HG02840 (cell line): ENCODE measurements at regions not wholly inside any gene's neighbourhood (a gene's known extent, or its start where the extent isn't known, plus 50 kb on each side); places are given as distances from the start of the nearest gene placed in this dataset.

Experiments used
- ATAC-seq: cut with Tn5 transposase; IDR thresholded peaks from one replicate; pipeline ENCODE4 v1.9.1; 2021; ENCODE audit warnings: mild to moderate bottlenecking, moderate library complexity, moderate number of reproducible peaks; ENCODE audit not compliant: unreplicated experiment, low FRiP score

GRCh38 chr13:34276764-34277163, 458.8 kb downstream of the RFC3 start:
- ATAC-seq = no peak

DNA sequence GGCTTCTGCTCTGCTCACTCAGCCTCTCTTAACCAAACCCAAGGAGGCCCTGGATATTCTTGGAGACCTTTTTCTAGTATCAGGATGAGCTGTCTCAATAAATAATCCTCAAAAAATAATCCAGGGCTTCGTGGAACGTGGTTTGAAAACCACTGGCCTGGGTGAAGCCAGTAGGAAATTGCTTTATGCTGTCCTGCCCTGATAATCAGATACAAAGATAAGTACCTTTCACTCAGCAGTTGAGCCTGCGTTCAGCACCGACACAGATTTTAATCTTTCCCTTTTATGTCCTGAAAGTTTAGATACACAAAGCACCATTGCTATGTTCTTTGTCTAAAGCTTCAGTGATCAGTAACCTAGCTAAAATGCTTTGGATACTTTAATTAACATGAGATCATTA, 460.0 kb downstream of the RFC3 start:
- no peak for ATAC-seq

DNA sequence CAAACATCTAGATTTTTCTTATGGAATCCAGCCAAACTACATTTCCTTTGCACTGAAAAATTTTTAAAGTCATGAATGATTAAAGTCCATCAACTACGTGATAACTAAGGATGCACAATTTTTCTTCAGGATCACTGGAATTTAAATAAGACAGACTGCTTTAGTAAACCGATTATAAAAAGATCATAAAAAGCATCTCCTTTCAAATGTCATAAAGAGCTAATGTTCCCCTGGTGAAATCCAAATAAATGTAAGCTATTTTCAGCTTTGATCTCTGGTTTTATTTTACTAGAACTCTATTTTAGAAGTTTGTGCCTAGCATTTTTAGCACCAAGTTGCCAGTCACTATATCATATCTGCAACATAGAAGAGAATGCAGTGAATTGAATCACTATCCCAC, 460.8 kb downstream of the RFC3 start:
- no peak for ATAC-seq

DNA sequence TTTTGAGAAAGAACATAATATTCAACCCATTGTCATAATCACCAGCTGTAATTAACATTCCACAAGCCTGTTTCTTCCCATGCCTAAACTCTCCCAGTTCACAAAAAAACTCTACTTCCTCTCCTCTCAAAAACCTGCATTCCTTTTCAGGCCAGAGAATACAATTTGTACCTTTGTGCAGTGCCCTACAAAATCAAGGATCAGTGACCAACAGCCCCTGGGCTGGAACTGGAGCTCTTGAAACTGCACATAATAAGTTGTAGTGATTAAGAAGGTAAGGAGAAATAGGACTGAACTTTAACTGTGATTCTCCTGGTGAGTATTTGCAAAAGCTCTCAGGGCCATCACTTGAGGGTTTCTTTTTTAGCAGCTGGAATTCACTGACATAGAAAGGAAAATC, 472.7 kb downstream of the RFC3 start:
- ATAC-seq = no peak

DNA sequence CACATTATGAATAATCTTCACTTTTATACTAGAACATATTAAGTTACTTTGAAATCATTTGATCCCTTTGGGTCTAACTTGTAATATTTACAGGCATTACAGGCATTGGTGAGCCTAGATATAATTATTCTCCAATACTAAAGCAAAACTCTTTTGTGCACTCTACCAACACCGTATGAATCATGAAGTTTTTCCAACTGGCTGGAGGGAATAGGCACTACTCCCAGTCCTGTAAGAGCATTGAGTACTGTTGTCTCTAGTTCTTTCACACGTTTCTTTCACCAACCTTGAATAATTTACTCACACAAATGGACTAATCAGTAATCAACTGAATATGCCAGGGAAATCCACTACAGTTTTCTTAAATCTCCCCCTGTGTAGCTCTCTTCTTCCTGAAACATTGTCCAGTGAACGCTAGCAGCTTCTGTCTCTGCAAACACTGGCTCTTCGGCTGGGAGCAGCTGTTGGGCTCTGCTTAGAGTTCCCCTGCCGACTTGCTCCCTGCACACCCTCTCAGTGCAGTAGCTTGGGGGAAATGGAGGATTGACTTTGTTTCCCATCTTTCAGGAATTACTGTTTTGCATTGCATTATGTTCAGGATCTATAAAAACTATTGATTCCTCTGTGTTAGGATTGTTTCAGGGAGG, 476.7 kb downstream of the RFC3 start:
- ATAC-seq = no peak

DNA sequence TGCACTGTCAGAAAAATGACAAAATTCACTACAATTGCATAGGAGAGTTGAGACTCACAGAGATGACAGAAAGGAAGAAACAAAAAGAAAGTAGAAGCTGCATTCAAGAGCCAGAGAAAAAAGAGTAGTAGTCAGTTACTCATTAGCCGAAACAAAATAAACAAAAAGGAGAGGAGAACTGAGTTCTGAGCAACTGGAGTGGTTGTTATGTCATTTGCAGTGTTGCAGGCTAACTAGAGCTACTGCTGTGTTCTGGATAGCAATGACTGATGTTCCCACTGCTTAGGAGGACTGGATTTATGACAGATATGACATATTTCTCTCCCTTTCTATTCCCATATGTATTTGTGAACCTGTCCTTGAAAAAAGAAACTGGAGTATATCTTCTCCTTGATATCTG, 482.6 kb downstream of the RFC3 start:
- no peak for ATAC-seq

- no peak for ATAC-seq
Observed at GRCh38 chr13:34302596-34302995, 484.6 kb downstream of the RFC3 start.

GRCh38 chr13:34303346-34303745, 485.4 kb downstream of the RFC3 start:
- no peak for ATAC-seq

GRCh38 chr13:34307607-34308006, 489.7 kb downstream of the RFC3 start:
- ATAC-seq = no peak

DNA sequence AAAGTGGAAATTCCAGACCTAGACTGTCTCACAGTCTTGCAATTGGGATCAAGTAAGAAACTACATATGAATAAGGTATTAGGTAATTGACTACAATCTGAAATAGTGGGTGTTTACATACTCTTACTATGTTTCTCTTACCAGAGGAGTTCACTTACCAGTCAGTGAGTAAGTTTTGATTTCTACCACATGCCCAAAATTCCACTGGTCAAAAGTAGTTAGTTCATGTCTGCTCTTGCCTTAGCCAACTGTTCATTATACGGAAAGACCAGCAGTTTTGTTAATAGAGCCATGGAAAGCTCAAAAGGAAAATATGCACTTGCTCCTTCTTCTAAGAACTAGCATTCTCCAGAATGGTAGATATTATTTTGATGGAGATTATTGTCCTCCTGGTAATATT, 490.8 kb downstream of the RFC3 start:
- ATAC-seq = no peak

- no peak for ATAC-seq
Observed at GRCh38 chr13:34310539-34310938, 492.6 kb downstream of the RFC3 start.

DNA sequence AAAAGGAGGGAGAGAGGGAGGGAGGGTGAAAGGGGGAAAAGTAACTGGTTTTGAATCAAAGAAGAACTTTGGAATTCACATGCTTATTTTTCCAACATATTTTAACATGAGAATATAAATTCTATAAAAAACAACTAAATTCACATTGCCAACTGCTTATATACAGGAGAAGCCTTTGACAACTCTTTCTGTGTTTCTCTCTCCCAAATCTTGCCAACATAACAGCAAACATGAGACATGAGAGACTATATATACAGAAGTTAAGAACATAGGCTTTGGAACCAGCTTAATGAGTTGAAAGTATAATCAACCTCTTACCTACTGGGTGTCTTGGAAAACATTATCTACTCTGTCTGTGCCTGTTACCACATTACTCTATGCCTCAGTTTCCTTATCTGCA, 493.3 kb downstream of the RFC3 start:
- no peak for ATAC-seq

DNA sequence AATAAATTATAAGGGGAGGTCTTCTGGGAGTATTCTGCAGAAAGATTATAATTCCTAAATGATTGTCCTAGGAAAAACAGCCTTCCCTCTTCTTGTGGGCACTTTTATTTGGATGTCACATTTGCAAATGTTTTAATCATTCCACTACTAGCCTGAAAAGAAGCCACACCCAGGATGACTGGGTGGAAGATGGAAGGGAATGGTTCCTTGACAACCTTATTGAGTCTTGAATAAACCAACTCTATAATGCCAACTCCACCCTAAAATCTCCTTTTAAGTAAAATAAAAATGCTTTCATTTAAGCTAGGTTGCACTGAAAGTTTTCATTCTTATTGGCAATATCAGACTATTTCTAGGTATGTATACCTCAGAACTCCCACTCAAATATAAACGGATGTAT, 494.6 kb downstream of the RFC3 start:
- ATAC-seq = no peak

DNA sequence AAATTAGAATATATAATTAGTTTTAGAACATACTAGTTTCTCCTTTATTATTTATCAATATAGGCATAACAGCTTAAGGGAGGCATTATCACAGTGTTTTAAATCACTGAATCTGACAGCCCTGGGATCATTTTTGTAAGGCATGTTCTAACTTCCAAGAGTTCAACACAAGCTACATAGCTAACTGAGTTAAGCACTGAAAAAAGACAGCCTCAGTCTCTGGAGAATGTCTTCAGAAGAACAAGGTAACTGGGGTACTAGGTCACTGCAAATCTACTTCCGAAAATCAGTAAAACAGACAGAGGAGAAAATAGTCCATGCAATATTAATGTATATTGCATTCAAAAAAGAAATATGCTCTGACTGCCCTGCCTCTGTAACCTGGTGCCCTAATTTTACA, 502.1 kb downstream of the RFC3 start:
- no peak for ATAC-seq

GRCh38 chr13:34322014-34322742, 504.2 kb downstream of the RFC3 start:
- no peak for ATAC-seq

DNA sequence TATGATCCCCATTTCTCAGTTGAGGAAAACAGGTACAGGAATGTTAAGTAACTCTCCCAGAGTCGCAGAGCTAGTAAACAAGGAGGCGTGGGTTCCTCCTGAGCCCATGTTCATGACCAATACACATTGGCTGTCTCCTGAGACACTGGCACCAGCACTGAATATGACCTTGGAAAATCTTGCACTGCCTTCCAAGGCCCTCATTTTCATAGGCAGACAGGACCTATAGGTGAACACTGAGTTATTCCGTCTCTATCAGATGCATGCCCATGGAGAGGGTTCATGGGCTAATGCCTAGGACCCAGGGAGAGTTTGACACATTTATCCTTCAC, 504.8 kb downstream of the RFC3 start:
- ATAC-seq = no peak

- ATAC-seq = no peak
Observed at GRCh38 chr13:34335014-34336007, 517.4 kb downstream of the RFC3 start.

GRCh38 chr13:34338102-34338501, 520.2 kb downstream of the RFC3 start:
- no peak for ATAC-seq

DNA sequence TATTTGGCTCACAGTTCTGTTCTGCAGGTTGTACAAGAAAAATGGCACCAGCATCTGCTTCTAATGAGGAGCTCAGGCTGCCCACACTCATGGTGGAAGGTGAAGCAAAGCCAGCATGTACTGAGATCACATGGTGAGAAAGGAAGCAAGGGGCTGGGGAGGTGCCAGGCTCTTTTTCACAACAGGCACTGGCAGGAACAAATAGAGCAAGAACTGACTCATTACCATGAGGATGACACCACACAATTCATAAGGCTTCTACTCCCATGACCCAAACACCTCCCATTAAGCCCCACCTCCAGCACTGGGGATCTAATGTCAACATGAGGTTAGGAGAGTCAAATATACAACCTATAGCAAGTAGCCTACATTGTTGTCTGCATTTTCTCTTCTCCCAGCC, 522.6 kb downstream of the RFC3 start:
- no peak for ATAC-seq

DNA sequence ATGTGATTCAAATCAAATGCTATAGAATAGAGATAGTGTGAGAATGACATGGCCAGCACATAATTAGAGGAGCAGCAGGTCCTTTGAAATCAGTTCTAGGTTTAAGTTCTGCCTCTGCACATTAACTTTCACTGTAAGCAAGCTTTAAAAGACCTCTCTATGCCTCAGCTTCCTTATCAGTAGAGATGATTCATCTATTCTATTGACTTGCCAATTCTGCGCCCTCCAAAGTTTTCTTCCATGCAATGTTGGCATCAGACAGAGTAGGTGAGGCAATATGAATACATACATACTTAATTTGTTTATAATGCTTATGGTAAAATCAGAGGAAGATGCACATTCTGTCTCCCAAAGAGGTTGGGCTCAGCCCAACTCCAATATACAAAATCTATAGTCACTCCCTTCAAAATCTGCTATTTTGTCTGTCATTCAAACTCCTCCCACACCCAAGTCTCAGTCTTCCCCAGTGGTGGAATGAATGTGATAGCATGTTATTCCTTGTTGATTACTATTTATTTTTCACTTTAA, 525.5 kb downstream of the RFC3 start:
- ATAC-seq = no peak

DNA sequence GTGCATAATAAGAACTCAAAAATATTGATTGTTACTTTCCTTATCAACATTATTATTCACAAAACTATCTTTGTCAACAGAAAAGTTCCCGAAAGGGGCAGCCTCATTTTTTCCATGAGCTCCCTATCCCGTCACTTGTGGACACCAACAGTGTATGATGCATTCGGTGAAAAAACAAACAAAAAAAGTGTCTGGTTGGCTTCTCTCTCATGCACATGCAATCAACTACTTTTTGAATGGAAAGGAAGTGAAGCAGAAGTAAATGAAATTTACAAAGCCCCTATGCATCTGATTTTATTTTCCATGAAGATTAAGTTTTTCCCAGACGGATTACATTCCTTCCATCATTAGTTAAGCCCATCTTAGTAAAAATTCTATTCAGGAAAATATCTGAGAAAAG, 526.9 kb downstream of the RFC3 start:
- no peak for ATAC-seq
